Aorta (tissue), 5 donors: ENCODE measurements at regions not wholly inside any gene's neighbourhood (a gene's known extent, or its start where the extent isn't known, plus 50 kb on each side); places are given as distances from the start of the nearest gene placed in this dataset.

ENCODE experiments used
- ATAC-seq: fragments of 200-7000 bp; cut with Tn5 transposase; one replicate; pipeline ENCODE4 v1.9.1; 2022; ENCODE audit warnings: moderate library complexity; ENCODE audit not compliant: low FRiP score
- DNase-seq, 2 donors: peaks; one replicate each; pipeline ENCODE4 v3.0.0-alpha.2; 2020
- H3K27ac ChIP-seq, 2 donors: one replicate each; pipeline ENCODE4 v1.5.1; 2013; ENCODE audit warnings: low read length in 2 of 2, mild to moderate bottlenecking in 2 of 2, moderate library complexity in 2 of 2, control low read depth in 1 of 2, inconsistent platforms in 1 of 2, low read depth in 1 of 2
- H3K27me3 ChIP-seq, 2 donors: one replicate each; pipeline ENCODE4 v1.6.1; 2013; ENCODE audit warnings: control low read depth in 1 of 2, low read length in 1 of 2, mild to moderate bottlenecking in 1 of 2, moderate library complexity in 1 of 2; ENCODE audit not compliant: insufficient read depth in 2 of 2, control insufficient read depth in 1 of 2
- H3K36me3 ChIP-seq, 2 donors: one replicate each; pipeline ENCODE4 v1.6.1; 2013; ENCODE audit warnings: control low read depth in 1 of 2, low read length in 1 of 2, mild to moderate bottlenecking in 1 of 2; ENCODE audit not compliant: insufficient read depth in 2 of 2, control insufficient read depth in 1 of 2
- H3K4me1 ChIP-seq, 2 donors: one replicate each; pipeline ENCODE4 v1.6.1; 2013; ENCODE audit warnings: low read length in 2 of 2, control low read depth in 1 of 2, mild to moderate bottlenecking in 1 of 2, moderate library complexity in 1 of 2; ENCODE audit not compliant: insufficient read depth in 2 of 2, control insufficient read depth in 1 of 2
- H3K4me3 ChIP-seq, 2 donors: one replicate each; pipeline ENCODE4 v1.5.1; 2013; ENCODE audit warnings: low read length in 2 of 2, control low read depth in 1 of 2, mild to moderate bottlenecking in 1 of 2
- H3K9me3 ChIP-seq: one replicate; pipeline ENCODE4 v1.6.1; 2013; ENCODE audit warnings: mild to moderate bottlenecking, low read length; ENCODE audit not compliant: control insufficient read depth
- WGBS, 2 donors: extraction: QIAGEN DNeasy Blood & Tissue Kit; methylation state at CpG; one replicate each; pipeline ENCODE4 v1.1.7; 2013; 5-methylcytosine and 5-hydroxymethylcytosine counted together
- intact Hi-C, 2 donors: fragments of 100-400 bp; cut with DNase I; formaldehyde crosslinking; loops; one replicate each; pipeline versions ENCODE4 v1.14.2 to v1.15.0; 2022
- donor health status: healthy with polysubstance abuse.
- donor health status: Bipolar disorder and iron deficiency.
- donor health status: DM: no; HTN: no; CAD: no.
- donor health status: DM: no; HTN: no; CAD: no.
- donor health status: DM: yes; HTN: yes; CAD: no.

DNA sequence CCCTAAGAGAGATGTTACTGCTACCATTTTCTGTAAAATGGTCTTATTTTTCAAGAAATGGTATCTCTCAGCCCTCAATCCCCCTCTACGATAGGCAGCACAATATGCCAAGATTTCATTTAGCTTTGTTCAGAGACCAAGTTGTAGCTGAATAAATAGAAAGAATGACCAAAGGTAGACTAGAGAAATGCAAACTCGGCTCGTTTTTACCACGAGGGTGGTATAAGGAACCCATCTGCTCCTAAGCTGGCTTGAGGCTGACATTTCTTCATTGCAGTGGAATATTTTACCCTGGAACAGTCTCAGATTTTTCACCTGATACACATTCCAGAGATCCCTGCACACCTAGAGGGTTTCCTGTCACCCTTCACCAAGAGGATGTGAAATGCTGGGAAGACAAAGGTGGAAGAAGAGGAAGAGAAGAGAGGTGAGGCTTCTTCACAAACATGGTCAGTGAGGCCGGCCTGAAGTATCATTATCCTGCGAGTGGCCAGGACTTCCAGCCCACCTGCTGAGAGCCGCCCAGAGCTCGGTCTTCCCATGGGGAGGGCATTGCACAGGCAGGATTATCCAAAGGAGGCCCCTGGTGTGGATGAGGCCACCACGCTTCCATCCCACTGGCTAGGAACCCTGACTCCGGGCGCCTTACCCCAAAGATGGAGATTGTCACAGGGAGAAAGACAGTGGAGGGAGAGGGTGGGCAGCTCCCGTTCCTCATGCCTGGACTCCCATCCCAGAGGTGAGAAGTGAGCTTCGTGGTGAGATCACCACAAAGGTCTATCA is 57.1 kb upstream of the AFDN start:
- Histone ChIP-seq H3K4me1 (no peaks in the 10 kb centered on the region), H3K4me3 (no peak overlapping the region), H3K36me3 (no peaks in the 10 kb centered on the region), H3K9me3 (no peaks in the 10 kb centered on the region), H3K27me3 (no peaks in the 10 kb centered on the region), H3K27ac (no peak overlapping the region)
- DNase-seq (no peak), ATAC-seq (no peak)
- WGBS, 2 donors, result 95 to 98% methylated on average over 13 of the region's 13 CpGs
- intact Hi-C loops, result no loop called here

- 84 to 85% methylated on average over 14 of the region's 14 CpGs for WGBS, 2 donors
- no peaks in the 10 kb centered on the region for H3K4me1 ChIP-seq
- no peaks in the 10 kb centered on the region for H3K36me3 ChIP-seq
- intact Hi-C loops, result no loop called here
- no peak overlapping the region for H3K27ac ChIP-seq
- no peak overlapping the region for H3K4me3 ChIP-seq
- DNase-seq, result no peak
- H3K9me3 ChIP-seq, result no peaks in the 10 kb centered on the region
- no peak for ATAC-seq
- no peaks in the 10 kb centered on the region for H3K27me3 ChIP-seq
Measured at GRCh38 chr6:167770291-167770955, 56.3 kb upstream of the AFDN start.

- ATAC-seq, result no peak
- intact Hi-C loops, result no loop called here
- no peaks in the 10 kb centered on the region for H3K9me3 ChIP-seq
- H3K27ac ChIP-seq, result no peak overlapping the region
- H3K4me3 ChIP-seq, result no peak overlapping the region
- H3K36me3 ChIP-seq, result no peaks in the 10 kb centered on the region
- WGBS, 2 donors, result 97 to 98% methylated on average over 11 of the region's 11 CpGs
- no peak for DNase-seq
- no peaks in the 10 kb centered on the region for H3K4me1 ChIP-seq
- no peaks in the 10 kb centered on the region for H3K27me3 ChIP-seq
Measured at GRCh38 chr6:167774881-167775280, 51.8 kb upstream of the AFDN start.

DNA sequence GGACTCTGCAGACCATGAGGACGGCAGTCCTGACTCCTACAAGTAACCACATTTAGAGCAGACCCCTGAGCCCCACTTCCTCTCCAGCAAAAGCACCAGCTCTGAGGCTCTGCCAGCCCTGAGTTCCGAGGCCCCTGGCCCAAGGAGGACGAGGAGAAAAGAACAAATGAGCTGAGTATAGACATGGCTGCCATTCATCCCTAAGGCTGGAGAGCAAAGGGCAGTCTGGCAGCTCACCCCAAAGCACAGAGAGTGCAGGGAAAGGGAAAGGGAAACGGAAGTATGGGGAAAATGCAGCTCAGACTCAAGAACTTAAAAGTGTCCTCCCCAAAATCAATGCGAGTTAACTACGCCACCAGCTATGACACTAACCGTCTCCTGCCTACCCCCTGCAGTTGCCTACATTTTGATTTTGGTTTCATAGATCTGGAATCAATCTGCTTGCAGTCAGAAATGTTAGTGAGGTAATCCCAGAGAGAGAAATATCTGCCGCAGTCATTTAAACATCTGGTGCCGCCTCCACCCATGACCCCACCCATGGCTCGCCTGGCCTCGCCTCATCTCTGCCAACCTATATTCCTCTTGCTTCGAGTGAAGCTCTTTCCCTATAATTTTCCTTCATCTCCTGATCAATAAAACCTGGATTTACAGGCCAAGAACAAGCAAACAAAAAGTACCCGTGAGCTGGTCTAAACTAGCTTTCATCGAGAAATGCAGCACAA is 49.6 kb upstream of the AFDN start:
- ATAC-seq (no peak), DNase-seq (no peak)
- intact Hi-C loops, result no loop called here
- Histone ChIP-seq H3K9me3 (no peaks in the 10 kb centered on the region), H3K4me1 (no peaks in the 10 kb centered on the region), H3K27me3 (no peaks in the 10 kb centered on the region), H3K27ac (no peak overlapping the region), H3K36me3 (no peaks in the 10 kb centered on the region), H3K4me3 (no peak overlapping the region)
- 89 to 91% methylated on average over 14 of the region's 14 CpGs for WGBS, 2 donors
